ENCODE measurements at regions not wholly inside any gene's neighbourhood (a gene's known extent, or its start where the extent isn't known, plus 50 kb on each side); places are given as distances from the start of the nearest gene placed in this dataset.

DNA sequence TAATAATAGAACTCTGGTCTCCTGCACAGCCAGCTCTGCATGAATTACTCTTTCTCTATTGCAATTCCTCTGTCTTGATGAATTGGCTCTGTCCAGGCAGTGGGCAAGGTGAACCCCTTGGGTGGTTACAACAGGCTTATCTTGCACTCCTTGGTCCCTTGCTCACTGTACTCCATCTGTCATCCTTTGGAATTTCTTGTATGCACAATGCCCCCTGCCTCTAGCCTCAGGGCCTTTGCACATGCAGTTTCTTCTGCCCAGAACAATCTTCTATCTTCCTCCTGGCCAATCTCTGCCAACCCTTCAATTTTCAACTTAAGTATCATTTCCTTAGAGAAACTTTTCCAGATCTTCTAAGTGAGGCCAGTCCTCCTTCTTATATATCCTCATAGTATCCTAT, 114.7 kb upstream of the NLRP1 start:
- TF ChIP-seq, protein P1, sequence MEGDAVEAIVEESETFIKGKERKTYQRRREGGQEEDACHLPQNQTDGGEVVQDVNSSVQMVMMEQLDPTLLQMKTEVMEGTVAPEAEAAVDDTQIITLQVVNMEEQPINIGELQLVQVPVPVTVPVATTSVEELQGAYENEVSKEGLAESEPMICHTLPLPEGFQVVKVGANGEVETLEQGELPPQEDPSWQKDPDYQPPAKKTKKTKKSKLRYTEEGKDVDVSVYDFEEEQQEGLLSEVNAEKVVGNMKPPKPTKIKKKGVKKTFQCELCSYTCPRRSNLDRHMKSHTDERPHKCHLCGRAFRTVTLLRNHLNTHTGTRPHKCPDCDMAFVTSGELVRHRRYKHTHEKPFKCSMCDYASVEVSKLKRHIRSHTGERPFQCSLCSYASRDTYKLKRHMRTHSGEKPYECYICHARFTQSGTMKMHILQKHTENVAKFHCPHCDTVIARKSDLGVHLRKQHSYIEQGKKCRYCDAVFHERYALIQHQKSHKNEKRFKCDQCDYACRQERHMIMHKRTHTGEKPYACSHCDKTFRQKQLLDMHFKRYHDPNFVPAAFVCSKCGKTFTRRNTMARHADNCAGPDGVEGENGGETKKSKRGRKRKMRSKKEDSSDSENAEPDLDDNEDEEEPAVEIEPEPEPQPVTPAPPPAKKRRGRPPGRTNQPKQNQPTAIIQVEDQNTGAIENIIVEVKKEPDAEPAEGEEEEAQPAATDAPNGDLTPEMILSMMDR (IDR thresholded peaks at IDR 0.05): no peak
- TF ChIP-seq POLR2AphosphoS5 (IDR thresholded peaks at IDR 0.05; ENCODE audit: insufficient read depth in 1 of 2, low read depth in 1 of 2) (no peak), POLR2A (IDR thresholded peaks at IDR 0.05) (no peak)
